GM20000 (cell line): ENCODE measurements at regions not wholly inside any gene's neighbourhood (a gene's known extent, or its start where the extent isn't known, plus 50 kb on each side); places are given as distances from the start of the nearest gene placed in this dataset.

Experiments used
- DNase-seq: peaks from one replicate; pipeline ENCODE4 v3.0.0; 2012; ENCODE audit warnings: low spot score
- TF ChIP-seq, protein P1 (sequence below): IDR thresholded peaks from 2 replicates; pipeline ENCODE4 v1.5.1; 2012; ENCODE audit warnings: mild to moderate bottlenecking, control low read depth; ENCODE audit errors: extremely low read depth, missing control alignments

DNA sequence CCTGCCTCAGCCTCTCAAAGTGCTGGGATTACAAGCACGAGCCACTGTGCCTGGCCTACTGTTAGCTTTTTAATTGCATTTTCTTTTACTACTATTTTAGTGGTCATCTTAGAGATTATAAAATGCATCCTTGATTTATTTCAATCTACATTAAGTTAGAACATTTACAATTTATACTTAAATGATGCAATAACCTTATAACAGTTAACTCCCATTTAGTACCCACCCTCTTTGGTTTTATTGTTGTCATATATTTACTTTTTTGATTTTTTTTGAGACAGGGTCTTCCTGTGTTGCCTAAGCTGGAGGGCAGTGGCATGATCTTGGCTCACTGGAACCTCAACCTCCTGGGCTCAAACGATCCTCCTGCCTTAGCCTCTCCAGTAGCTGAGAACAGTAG is 77.3 kb downstream of the PPCDC start:
- TF ChIP-seq, protein P1, sequence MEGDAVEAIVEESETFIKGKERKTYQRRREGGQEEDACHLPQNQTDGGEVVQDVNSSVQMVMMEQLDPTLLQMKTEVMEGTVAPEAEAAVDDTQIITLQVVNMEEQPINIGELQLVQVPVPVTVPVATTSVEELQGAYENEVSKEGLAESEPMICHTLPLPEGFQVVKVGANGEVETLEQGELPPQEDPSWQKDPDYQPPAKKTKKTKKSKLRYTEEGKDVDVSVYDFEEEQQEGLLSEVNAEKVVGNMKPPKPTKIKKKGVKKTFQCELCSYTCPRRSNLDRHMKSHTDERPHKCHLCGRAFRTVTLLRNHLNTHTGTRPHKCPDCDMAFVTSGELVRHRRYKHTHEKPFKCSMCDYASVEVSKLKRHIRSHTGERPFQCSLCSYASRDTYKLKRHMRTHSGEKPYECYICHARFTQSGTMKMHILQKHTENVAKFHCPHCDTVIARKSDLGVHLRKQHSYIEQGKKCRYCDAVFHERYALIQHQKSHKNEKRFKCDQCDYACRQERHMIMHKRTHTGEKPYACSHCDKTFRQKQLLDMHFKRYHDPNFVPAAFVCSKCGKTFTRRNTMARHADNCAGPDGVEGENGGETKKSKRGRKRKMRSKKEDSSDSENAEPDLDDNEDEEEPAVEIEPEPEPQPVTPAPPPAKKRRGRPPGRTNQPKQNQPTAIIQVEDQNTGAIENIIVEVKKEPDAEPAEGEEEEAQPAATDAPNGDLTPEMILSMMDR: no peak
- no peak for DNase-seq

DNA sequence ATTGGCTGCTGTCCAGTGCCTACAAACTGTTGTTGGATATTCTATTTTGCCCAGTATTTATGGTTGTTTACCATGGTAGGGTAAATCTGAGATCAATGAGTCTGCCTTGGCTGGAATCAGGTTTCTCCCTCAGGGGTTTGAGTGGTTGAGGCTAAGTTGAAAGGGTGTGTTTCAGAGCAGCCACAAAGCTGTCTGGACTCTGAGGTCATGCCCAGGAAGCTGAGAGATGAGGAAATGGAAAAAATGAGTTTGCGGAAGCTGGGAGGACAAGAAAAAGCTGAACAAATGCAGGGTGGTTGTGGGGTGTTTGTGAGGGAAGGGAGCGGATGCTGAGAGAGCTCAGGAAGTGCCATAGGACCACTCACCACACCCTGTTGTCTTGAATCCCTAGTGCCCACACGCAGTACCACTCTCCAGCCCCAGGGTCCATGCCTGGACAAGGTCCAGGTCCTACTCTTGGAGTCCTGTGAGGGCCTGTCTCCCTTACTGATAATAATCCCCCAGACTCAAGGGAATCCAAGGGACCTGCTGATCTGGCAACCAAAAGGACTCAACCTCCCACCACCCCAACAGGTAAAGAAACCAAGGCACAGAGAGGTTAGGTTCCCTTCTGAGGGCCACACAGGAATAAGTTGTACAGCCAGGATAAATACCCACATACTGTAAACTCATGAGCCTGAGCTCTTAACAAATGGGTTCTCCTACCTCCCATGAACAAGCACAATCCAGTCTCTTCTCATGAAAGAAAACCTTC is 81.6 kb downstream of the PPCDC start:
- TF ChIP-seq, protein P1: no peak
- peak; percentile 79 for DNase-seq

DNA sequence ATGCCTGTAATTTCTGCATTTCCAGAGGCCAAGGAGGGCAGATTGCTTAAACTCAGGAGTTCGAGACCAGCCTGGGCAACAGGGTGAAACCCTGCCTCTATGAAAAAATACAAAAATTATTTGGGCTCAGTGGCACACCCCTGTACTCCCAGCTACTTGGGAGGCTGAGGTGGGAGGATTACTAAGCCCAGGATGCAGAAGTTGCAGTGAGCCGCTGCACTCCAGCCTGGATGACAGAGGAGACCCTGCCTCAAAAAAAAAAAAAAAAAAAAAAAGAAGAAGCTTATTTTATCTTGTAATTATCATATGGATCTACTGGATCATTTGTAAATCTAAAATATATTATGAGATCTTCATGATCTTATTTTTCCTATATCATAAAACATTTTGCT is 84.1 kb downstream of the PPCDC start:
- no peak for DNase-seq

DNA sequence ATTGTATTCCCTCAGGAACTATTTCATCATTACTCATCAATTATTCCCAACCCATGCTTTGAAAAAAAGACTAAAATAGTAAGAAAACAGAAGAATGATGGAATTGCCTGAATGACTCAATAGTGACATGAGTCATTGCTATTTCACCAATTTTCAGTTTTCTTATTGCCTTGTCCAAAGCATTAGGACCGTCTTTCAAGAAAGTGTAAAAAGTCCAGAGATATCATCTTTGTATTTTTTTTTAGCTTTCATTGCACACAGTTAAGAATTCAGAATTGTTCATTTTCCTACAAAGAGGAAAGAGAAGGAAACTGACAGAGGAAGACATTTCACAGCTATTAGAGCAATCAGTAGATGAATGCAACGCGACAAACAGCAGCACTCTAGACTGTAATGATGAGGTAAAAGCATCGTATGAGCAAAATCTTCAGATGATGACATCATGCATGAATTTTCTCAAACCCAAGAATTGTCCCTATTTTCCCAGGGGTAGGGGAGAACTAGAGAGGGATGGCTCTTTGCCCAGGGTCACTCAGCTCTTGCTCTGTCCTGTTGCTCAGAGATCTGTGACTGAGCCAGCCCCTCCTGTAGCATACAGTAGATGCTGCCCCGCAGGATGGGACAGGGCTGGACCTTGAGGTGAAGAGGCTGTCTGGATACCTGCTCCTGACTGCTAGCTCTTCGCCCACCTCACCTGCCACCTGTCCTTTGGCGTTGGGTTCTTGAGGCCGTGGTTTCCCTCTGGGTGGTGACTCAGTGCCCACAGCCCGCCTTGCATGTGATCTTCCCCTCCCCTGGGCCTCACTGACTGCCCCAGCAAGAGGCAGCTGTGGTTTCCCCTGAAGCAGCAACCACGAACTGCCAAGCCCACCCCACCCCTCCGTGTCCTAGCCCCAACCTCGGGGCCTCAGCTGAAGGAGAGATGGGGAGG is 84.8 kb downstream of the PPCDC start:
- peak; percentile 44 for DNase-seq
- TF ChIP-seq, protein P1: no peak

More for the DNA sequence above, 84.1 kb downstream of the PPCDC start:
- TF ChIP-seq, protein P1: no peak

DNA sequence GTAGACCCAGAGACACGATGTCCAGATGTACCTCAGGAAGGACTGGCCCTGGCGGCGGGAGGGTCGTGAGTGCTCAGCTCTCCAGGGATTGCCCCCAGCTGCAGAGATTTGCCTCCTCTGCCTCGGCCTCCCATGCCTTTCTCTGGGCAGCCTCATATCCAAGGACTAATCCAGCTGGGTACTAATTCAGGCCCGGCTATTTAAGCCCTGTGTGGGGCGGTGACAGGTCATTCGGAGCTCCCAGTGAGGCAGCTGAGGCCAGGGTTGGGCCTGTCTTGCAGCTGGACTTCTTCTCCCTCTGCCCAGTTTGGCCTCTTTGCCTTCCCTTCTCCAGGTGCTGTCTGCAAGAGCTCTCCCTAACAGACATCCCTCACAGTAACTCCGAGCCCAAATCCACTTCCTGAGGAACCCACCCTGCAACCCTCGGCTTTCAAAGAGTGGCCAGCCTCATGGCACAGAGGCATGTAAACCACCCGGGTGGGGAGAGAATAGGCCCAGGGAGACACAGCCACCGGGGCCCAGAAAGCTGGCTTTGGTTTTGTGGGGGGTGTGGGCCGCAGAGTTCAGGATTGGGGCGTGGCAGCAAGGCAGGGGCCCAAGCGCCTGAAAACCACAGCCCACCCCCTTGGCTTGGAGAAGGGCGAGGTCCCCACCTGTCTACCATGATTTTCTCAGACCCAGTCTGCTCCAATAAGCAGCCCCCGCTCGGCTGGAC is 85.8 kb downstream of the PPCDC start:
- TF ChIP-seq, protein P1: no peak
- DNase-seq: no peak

DNA sequence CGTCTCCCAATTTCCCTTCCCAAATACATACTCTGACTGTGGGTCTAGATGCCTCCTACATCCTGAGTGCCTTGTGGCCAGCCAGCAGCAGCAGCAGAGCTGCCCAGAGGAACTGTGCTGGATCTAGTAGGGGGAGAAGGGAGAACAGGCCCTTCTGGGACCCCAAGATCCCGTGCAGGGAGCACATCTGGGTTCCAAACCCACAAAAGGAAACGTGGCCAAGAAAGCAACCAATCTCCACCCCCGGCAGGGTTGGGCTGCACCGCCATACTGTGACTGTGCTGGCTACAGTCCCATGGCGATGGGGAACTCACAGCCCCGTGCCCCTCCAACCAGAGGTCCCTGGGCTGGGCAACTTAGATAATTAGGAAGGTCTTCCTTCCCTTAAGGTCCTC is 86.3 kb downstream of the PPCDC start:
- TF ChIP-seq, protein P1: no peak
- no peak for DNase-seq

DNA sequence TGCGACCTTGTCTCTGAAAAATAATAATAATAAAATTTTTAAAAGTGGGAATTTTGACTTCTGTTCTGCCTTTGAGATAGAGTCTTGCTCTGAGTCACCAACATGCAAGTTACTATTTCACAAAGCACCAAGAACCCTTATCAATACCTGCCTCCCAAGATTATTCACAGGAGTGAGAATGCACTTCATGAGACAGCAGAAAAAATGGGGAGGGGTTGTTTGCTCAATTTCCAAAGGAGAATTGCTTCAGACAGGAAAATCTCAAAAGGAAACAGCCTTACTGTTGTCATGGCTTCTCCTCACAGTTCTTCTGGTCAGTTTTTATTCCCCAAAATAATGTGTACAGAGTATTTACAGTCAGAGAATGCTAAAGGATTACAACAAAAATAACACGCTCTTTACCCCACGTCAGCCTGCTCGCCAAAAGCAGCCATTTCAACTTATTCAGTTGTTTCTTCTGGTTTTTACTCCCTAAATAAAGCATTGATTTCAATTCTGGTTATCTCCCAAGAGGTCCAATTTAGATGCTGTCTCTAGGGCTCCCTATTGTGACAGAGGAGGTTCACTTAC is 89.0 kb downstream of the PPCDC start:
- no peak for DNase-seq

More for the DNA sequence above, 89.0 kb downstream of the PPCDC start:
- TF ChIP-seq, protein P1: no peak
